22Rv1 (cell line): ENCODE measurements at regions not wholly inside any gene's neighbourhood (a gene's known extent, or its start where the extent isn't known, plus 50 kb on each side); places are given as distances from the start of the nearest gene placed in this dataset.

Experiments
- H3K27ac ChIP-seq: fragments of 450-650 bp; 2 replicates; pipeline ENCODE4 v1.5.1; 2017
- ZFX ChIP-seq: fragments of 450-650 bp; IDR thresholded peaks from 2 replicates; pipeline ENCODE4 v1.6.1; 2017; ENCODE audit warnings: antibody characterized with exemption, borderline replicate concordance
- TF ChIP-seq, protein P1 (sequence below): fragments of 450-650 bp; IDR thresholded peaks from 2 replicates; pipeline ENCODE4 v1.5.1; 2017; ENCODE audit warnings: mild to moderate bottlenecking

DNA sequence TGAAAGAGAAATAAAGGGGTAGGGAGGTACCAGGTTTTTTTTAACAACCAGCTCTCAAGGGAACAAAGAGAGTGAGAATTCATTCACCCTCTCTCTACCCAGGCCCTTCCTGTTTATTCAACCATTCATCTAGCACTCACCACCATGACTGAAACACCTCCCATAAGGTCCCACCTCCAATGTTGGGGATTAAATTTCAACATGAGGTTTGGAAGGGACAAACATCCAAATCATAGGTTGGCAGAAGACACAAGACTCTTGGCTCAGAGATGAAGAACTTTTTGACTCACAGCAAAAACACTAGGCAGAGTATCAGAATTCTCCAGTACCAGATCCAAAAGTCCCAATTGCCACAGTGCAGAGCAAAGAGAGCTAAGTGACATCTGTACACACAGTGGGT lies 186.3 kb downstream of the EDN1 start:
- TF ChIP-seq, protein P1, sequence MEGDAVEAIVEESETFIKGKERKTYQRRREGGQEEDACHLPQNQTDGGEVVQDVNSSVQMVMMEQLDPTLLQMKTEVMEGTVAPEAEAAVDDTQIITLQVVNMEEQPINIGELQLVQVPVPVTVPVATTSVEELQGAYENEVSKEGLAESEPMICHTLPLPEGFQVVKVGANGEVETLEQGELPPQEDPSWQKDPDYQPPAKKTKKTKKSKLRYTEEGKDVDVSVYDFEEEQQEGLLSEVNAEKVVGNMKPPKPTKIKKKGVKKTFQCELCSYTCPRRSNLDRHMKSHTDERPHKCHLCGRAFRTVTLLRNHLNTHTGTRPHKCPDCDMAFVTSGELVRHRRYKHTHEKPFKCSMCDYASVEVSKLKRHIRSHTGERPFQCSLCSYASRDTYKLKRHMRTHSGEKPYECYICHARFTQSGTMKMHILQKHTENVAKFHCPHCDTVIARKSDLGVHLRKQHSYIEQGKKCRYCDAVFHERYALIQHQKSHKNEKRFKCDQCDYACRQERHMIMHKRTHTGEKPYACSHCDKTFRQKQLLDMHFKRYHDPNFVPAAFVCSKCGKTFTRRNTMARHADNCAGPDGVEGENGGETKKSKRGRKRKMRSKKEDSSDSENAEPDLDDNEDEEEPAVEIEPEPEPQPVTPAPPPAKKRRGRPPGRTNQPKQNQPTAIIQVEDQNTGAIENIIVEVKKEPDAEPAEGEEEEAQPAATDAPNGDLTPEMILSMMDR: no peak
- TF ChIP-seq ZFX: no peak
- H3K27ac ChIP-seq: no peak overlapping the region

DNA sequence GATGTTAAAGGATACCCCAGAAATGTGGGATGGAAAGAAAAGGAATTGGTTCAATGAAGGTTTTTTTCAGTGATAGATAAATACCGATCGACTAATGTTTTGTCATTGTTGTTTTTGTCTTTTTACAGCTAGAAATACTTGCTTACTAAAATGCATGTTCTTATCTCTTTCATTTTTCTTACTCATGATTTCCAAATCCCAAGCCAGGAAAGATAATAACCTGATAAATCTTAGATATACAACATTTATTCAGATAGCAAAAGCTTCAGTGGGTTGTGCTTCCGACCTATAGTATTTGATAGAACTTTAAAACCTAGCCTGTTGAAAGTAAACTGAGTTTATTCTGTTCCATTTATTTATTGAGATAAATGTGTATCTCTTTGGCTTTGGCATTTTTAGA lies 187.5 kb downstream of the EDN1 start:
- TF ChIP-seq, protein P1: no peak
- TF ChIP-seq ZFX: no peak
- no peak overlapping the region for H3K27ac ChIP-seq

DNA sequence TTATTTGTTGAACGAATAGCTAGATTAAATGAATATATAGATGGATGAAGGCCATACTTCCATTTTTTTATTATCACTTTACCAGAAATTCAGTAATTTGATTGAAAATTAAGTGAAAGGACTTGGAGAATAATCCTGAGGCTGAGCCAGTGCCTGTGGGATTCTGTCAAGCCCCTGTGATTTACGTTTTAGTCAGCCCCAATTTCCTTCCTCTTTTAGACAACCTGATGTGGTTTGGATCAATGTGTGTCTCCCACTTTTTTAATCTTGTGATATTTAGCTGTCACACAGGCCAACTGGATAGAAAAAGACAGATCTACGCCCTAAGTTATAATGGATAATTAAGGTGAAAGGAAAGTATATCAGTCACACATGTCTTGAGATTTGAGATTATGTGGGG lies 188.8 kb downstream of the EDN1 start:
- TF ChIP-seq, protein P1: no peak
- no peak for TF ChIP-seq ZFX
- H3K27ac ChIP-seq: no peak overlapping the region

DNA sequence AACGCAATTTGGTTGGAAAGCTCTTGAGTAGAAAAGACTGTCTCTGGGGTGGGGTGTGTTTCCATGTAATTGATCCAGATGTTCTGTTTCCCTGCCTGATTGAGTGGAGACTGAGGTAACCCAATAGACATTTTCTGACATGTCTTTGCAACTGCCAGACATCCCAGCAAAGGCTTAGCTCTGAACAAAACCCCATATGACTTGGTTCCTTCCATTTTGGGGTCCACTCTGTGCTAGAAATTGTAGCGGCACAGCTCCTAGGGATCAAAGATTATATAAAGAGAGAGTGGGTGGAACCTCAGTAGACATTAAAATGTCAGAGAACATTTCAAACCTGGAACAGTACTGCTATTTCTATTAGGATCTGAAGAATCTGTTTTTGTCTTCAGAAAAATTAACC lies 189.3 kb downstream of the EDN1 start:
- no peak overlapping the region for H3K27ac ChIP-seq
- no peak for TF ChIP-seq ZFX
- TF ChIP-seq, protein P1: no peak

DNA sequence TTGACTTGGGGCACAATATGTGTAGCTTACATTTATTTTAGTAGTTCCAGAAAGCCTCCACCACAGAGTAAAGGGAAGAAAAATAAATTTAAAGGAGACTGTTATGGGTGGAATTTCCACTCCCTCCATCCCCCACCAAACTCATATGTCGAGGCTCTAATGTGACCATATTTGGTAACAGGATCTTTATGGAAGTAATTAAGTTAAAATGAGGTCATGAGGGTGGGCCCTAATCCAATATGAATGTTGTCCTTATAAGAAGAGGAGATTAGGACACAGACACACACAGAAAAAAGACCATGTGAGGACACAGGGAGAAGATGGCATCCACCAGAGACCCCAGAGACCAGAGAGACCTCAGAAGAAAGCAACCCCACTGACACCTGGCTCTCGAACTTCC lies 189.7 kb downstream of the EDN1 start:
- TF ChIP-seq, protein P1: no peak
- no peak for TF ChIP-seq ZFX
- H3K27ac ChIP-seq: no peak overlapping the region

DNA sequence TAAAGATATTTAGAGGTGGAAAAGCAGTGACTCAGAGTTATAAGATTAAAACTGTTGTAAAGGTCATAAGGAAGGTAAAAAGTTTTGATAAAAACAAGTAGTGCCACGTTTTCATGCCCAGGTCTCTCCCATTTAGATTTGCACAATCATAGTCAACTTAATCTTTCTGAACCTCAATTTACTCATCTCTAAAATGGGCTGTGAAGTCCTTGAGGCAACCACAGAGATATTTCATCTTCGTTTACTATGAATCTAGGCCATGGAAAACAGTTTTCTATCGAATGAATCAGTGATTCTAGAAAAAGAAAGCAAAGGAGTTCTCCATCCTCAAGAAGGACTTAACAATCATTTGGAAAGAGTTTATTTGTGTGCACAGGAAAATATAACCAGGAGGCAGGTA lies 190.2 kb downstream of the EDN1 start:
- TF ChIP-seq, protein P1: no peak
- no peak for TF ChIP-seq ZFX
- no peak overlapping the region for H3K27ac ChIP-seq

DNA sequence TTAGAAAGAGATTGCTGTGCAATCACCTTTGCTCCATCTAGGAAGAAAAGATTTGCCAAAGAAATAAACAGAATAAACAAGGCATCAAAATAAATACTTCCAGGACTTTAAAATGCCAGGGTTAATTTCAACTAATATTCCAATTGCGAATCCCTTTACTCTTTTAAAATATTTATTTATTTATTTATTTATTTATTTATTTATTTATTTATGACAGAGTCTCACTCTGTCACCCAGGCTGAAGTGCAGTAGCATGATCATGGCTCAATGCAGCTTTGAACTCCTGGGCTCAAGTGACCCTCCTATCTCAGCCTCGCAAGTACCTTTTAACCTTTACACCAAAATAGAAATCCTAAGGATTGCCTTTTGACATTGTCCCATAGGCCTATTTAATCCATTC lies 191.1 kb downstream of the EDN1 start:
- TF ChIP-seq, protein P1: no peak
- no peak for TF ChIP-seq ZFX
- H3K27ac ChIP-seq: no peak overlapping the region
